GM20431 (cell line): ENCODE measurements at regions not wholly inside any gene's neighbourhood (a gene's known extent, or its start where the extent isn't known, plus 50 kb on each side); places are given as distances from the start of the nearest gene placed in this dataset.

Experiments used
- in situ Hi-C: fragments of 300-500 bp; cut with MseI, MboI; formaldehyde crosslinking; loops from one replicate; pipeline ENCODE4 v1.15.0; 2020; ENCODE audit warnings: low sequenced_read_pairs; ENCODE audit not compliant: unreplicated experiment

- in situ Hi-C loops, result no loop called here
Observed at GRCh38 chr2:12957251-12957650, 240.5 kb downstream of the TRIB2 start.

- in situ Hi-C loops, result no loop called here
Observed at GRCh38 chr2:12959935-12960334, 243.2 kb downstream of the TRIB2 start.

GRCh38 chr2:12960671-12961070, 243.9 kb downstream of the TRIB2 start:
- in situ Hi-C loops, result no loop called here

- in situ Hi-C loops, result no loop called here
Observed at GRCh38 chr2:12964904-12965539, 248.3 kb downstream of the TRIB2 start.

- in situ Hi-C loops, result no loop called here
Observed at GRCh38 chr2:12965540-12966269, 249.0 kb downstream of the TRIB2 start.

GRCh38 chr2:12967804-12968203, 251.1 kb downstream of the TRIB2 start:
- in situ Hi-C loops, result no loop called here

- in situ Hi-C loops, result no loop called here
Observed at GRCh38 chr2:12968399-12968798, 251.7 kb downstream of the TRIB2 start.

- in situ Hi-C loops, result no loop called here
Observed at GRCh38 chr2:12970861-12971260, 254.1 kb downstream of the TRIB2 start.

GRCh38 chr2:12971581-12972365, 255.0 kb downstream of the TRIB2 start:
- in situ Hi-C loops, result no loop called here

- in situ Hi-C loops, result no loop called here
Observed at GRCh38 chr2:12978066-12978835, 261.5 kb downstream of the TRIB2 start.

GRCh38 chr2:12979066-12979465, 262.3 kb downstream of the TRIB2 start:
- in situ Hi-C loops, result no loop called here

- in situ Hi-C loops, result no loop called here
Observed at GRCh38 chr2:12980817-12981216, 264.1 kb downstream of the TRIB2 start.

- in situ Hi-C loops, result no loop called here
Observed at GRCh38 chr2:12982149-12982584, 265.4 kb downstream of the TRIB2 start.

GRCh38 chr2:12987246-12987645, 270.5 kb downstream of the TRIB2 start:
- in situ Hi-C loops, result no loop called here

- in situ Hi-C loops, result no loop called here
Observed at GRCh38 chr2:12988279-12988678, 271.5 kb downstream of the TRIB2 start.

GRCh38 chr2:12990523-12990922, 273.8 kb downstream of the TRIB2 start:
- in situ Hi-C loops, result no loop called here

- in situ Hi-C loops, result no loop called here
Observed at GRCh38 chr2:12998685-12999084, 281.9 kb downstream of the TRIB2 start.

- in situ Hi-C loops, result loop anchor here (25.0 kb wide), 1 partner anchor 1139 kb away; no protein-coding TSS in a partner anchor
Observed at GRCh38 chr2:13000664-13001363, 284.1 kb downstream of the TRIB2 start.

GRCh38 chr2:13001408-13001807, 284.7 kb downstream of the TRIB2 start:
- in situ Hi-C loops, result loop anchor here (25.0 kb wide), 1 partner anchor 1139 kb away; no protein-coding TSS in a partner anchor
